NCI-H2227 (cell line): ENCODE measurements at regions not wholly inside any gene's neighbourhood (a gene's known extent, or its start where the extent isn't known, plus 50 kb on each side); places are given as distances from the start of the nearest gene placed in this dataset.
"Not testable (repeated sequence)": the region's sequence is repeated elsewhere in the genome, so short reads cannot be mapped to it uniquely, and the experiment has no call there.

Experiments used
- DNase-seq: peaks from one replicate; lab custom pipeline; 2025; ENCODE audit not compliant: unreplicated experiment; lab: John Stamatoyannopoulos, UW

DNA sequence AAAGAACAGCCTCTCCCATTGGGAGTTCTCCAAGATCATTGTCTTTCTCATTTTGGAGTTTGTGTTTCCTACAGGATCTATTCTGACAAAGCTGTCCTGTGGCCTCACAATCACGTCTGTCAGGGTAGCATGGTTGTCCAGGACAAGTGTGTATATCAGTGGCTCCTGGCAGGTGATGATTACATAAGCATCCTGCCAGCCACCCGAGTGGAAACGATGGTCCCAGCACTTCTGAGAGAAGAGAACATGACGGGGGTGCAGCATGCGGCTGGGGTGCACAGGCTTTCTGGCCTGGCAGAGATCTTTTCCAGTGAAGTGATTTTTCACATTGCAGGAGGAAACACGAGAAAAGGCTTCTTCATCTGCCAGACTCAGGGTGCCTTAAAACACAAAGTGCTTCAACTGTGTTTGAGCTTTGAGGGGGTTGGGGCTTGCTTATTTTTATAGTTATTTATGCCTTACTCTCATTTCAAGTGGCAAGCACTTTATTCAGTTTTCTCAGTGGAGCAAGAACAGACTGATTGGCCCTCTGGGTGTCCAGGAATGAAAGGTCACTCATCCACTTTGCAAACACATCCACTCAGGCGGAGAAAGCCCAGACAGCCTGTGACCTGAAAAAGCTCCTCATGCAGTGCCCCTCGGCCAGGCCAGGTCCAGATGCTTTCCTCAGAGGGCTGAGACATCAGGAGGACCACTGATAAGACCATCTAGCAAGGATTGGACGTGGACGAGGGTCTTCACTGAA is 186.0 kb downstream of the DUSP10 start:
- DNase-seq: no peak

- DNase-seq: no peak
Observed at GRCh38 chr1:221556435-221556834, 185.5 kb downstream of the DUSP10 start.

GRCh38 chr1:221557013-221557412 is 184.9 kb downstream of the DUSP10 start:
- no peak for DNase-seq

- DNase-seq: no peak
Observed at GRCh38 chr1:221558396-221558795, 183.5 kb downstream of the DUSP10 start.

DNA sequence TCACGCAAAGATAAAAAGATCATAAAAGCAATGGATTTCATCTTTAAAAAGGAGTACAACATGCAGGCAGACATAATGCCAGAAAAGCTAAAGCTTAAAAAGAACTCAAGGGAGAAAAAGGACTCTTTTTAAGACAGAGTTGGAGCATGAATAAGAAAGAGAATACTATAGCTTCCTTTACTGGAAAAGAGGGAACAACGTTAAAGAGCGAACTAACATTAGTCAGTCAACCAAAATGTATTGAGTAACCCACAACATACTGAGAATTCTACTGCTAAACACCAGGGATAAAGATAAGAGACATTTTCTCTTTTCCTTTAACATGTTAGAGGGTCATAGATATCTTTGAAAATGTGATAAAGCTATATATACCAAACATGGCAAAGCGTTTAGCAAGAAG is 182.0 kb downstream of the DUSP10 start:
- no peak for DNase-seq

- no peak for DNase-seq
Observed at GRCh38 chr1:221562542-221563475, 179.1 kb downstream of the DUSP10 start.

DNA sequence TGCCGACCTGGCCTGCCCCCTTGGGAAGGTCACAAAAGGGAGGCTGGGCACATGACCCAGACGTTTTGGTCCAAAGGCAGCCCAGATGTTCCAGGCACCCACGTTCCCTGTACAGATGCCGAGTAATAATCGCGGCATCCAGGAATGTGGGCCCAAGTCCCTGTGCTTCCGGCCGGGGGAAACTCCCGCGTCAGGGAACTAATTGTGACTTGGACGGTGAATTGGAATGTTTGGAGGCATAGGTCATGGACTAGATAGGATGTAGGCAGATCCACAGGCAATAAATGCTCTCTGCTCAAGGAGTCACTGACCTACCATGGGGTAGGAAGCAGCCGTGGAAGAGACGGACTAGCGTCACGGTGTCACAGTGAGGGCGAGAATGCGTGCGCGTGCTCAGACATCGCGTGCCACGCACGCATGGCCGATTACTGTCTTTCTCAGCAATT is 178.4 kb downstream of the DUSP10 start:
- DNase-seq: no peak

- no peak for DNase-seq
Observed at GRCh38 chr1:221564891-221565290, 177.0 kb downstream of the DUSP10 start.

DNA sequence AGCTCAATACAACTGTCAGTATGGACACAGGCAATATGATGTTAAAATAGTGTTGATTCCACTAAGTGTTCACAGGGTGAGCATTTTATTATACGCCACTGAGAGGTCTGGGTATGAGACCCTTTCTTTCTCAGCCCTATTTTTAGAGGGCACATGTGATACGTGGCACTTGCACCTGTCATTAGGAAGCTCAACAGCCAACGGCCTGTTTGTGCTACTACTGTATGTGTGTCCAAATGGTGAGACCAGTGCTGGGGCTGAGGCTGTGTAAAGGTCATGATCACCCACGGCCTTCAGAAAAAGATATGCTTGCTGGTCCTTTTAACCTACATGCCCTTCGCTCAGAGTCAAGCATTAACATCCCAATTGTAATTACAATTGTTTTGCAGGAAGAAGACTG is 176.2 kb downstream of the DUSP10 start:
- DNase-seq: no peak

GRCh38 chr1:221567859-221568507 is 173.9 kb downstream of the DUSP10 start:
- DNase-seq: no peak

GRCh38 chr1:221573756-221574155 is 168.1 kb downstream of the DUSP10 start:
- DNase-seq: no peak

- DNase-seq: no peak
Observed at GRCh38 chr1:221574529-221574928, 167.4 kb downstream of the DUSP10 start.

- DNase-seq: no peak
Observed at GRCh38 chr1:221575605-221576004, 166.3 kb downstream of the DUSP10 start.

GRCh38 chr1:221576268-221576667 is 165.6 kb downstream of the DUSP10 start:
- DNase-seq: no peak

DNA sequence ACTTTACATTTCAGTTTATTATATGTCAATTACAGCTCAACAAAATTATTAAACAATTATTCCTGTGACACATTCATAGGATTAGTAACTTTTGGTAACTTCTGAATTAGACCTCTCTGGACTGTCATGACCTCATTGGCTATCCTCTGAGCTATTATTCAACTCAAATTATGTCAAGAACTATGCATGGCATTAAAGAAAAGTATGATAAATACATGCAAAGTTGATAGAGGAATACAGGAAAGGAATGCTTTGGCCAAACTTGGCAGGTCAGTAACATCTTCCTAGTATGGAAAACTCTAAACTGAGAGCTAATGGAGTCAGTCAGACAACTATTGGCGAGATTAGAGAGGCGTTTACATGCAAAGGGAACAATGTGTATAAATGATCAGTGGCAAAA is 158.4 kb downstream of the DUSP10 start:
- no peak for DNase-seq

DNA sequence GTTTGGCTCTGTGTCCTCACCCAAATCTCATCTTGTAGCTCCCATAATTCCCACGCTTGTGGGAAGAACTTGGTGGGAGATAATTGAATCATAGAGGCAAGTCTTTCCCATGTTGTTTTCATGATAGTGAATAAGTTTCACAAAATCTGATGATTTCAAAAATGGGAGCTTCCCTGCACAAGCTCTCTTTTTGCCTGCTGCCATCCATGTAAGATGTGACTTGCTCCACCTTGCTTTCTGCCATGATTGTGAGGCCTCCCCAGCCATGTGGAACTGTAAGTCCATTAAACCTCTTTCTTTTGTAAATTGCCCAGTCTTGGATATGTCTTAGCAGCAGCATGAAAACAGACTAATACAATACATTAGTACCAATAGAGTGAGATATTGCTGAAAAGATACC is 154.9 kb downstream of the DUSP10 start:
- not testable (repeated sequence) for DNase-seq

DNA sequence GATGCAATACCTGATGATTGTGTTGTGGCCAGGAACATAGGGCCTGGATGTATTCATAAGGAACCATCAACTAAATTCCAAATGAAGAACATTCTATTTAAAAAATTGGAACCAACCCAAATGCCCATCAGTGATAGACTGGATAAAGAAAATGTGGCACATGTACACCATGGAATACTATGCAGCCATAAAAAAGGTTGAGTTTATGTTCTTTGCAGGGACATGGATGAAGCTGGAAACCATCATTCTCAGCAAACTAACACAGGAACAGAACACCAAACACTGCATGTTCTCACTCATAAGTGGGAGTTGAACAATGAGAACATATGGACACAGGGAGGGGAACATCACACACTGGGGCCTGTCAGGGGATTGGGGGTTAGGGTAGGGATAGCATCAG is 150.6 kb downstream of the DUSP10 start:
- DNase-seq: not testable (repeated sequence)

GRCh38 chr1:221594576-221594975 is 147.3 kb downstream of the DUSP10 start:
- no peak for DNase-seq

- no peak for DNase-seq
Observed at GRCh38 chr1:221598122-221598521, 143.8 kb downstream of the DUSP10 start.

- no peak for DNase-seq
Observed at GRCh38 chr1:221601166-221601565, 140.7 kb downstream of the DUSP10 start.

- no peak for DNase-seq
Observed at GRCh38 chr1:221602830-221603229, 139.1 kb downstream of the DUSP10 start.

DNA sequence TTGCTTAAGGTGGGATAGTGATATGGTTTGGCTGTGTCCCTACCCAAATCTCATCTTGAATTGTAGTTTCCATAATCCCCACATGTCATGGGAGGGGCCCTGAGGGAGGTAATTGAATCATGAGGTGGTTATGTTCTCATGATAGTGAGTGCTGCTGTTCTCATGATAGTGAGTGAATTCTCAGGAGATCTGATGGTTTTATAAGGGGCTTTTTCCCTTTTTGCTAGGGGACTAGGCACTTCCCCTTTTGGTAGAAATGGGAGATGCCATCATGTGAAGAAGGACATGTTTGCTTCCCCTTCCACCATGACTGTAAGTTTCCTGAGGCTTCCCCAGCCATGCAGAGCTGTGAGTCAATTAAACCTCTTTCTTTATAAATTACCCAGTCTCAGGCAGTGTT is 137.5 kb downstream of the DUSP10 start:
- not testable (repeated sequence) for DNase-seq
